ENCODE measurements at regions not wholly inside any gene's neighbourhood (a gene's known extent, or its start where the extent isn't known, plus 50 kb on each side); places are given as distances from the start of the nearest gene placed in this dataset.

GRCh38 chr5:3736926-3737325 is 141.3 kb downstream of the IRX1 start:
- no peak for DNase-seq

- DNase-seq, result no peak
Measured at GRCh38 chr5:3738919-3739318, 143.3 kb downstream of the IRX1 start.

- no peak for DNase-seq
Measured at GRCh38 chr5:3740546-3741373, 145.1 kb downstream of the IRX1 start.

- DNase-seq, result no peak
Measured at GRCh38 chr5:3741374-3741770, 145.7 kb downstream of the IRX1 start.

- no peak for DNase-seq
Measured at GRCh38 chr5:3742750-3743149, 147.1 kb downstream of the IRX1 start.

GRCh38 chr5:3751846-3752245 is 156.2 kb downstream of the IRX1 start:
- no peak for DNase-seq

GRCh38 chr5:3778000-3778550 is 182.4 kb downstream of the IRX1 start:
- DNase-seq, result no peak

GRCh38 chr5:3778945-3779344 is 183.3 kb downstream of the IRX1 start:
- DNase-seq, result no peak

GRCh38 chr5:3780278-3780677 is 184.6 kb downstream of the IRX1 start:
- no peak for DNase-seq

GRCh38 chr5:3780907-3781306 is 185.3 kb downstream of the IRX1 start:
- no peak for DNase-seq

- no peak for DNase-seq
Measured at GRCh38 chr5:3784854-3785253, 189.2 kb downstream of the IRX1 start.

GRCh38 chr5:3786165-3786564 is 190.5 kb downstream of the IRX1 start:
- DNase-seq, result no peak

- no peak for DNase-seq
Measured at GRCh38 chr5:3786891-3787430, 191.3 kb downstream of the IRX1 start.

- no peak for DNase-seq
Measured at GRCh38 chr5:3787604-3788003, 192.0 kb downstream of the IRX1 start.

GRCh38 chr5:3789519-3790193 is 194.0 kb downstream of the IRX1 start:
- no peak for DNase-seq

- no peak for DNase-seq
Measured at GRCh38 chr5:3793162-3793561, 197.5 kb downstream of the IRX1 start.

- DNase-seq, result no peak
Measured at GRCh38 chr5:3794611-3795010, 199.0 kb downstream of the IRX1 start.

- DNase-seq, result no peak
Measured at GRCh38 chr5:3796736-3797135, 201.1 kb downstream of the IRX1 start.

- no peak for DNase-seq
Measured at GRCh38 chr5:3801967-3802366, 206.3 kb downstream of the IRX1 start.

- DNase-seq, result no peak
Measured at GRCh38 chr5:3809455-3809854, 213.8 kb downstream of the IRX1 start.

- no peak for DNase-seq
Measured at GRCh38 chr5:3811116-3811515, 215.5 kb downstream of the IRX1 start.

GRCh38 chr5:3818624-3819023 is 223.0 kb downstream of the IRX1 start:
- DNase-seq, result no peak

GRCh38 chr5:3825531-3826451 is 230.2 kb downstream of the IRX1 start:
- no peak for DNase-seq

All from NCI-H82 (cell line).